ENCODE measurements at regions not wholly inside any gene's neighbourhood (a gene's known extent, or its start where the extent isn't known, plus 50 kb on each side); places are given as distances from the start of the nearest gene placed in this dataset.
"Not testable (repeated sequence)": the region's sequence is repeated elsewhere in the genome, so short reads cannot be mapped to it uniquely, and the experiment has no call there.

GRCh38 chr3:137304313-137305056, 346.7 kb downstream of the IL20RB start:
- no peak for DNase-seq

- DNase-seq, result no peak
Measured at GRCh38 chr3:137324114-137324513, 366.3 kb downstream of the IL20RB start.

GRCh38 chr3:137325170-137325569, 367.4 kb downstream of the IL20RB start:
- DNase-seq, result no peak

- no peak for DNase-seq
Measured at GRCh38 chr3:137325934-137326333, 368.2 kb downstream of the IL20RB start.

DNA sequence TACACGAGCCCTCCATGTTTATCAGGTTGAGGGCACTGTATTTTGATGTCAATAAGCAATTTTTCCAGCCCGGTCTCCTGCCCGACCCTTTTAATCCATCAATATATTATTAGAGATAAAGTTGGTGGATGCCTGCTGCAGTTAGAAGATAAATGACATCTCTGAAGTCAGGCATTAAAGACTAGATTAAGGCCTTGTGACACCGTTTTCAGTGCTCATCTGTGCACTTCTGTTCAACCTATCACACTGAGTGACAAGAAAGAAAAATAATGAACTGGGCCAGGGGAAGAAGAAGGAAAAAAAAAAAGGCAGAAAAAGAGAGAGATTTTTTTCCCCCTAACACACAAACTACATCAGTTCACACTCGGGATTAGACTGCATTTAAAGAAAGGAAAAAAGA, 371.8 kb downstream of the IL20RB start:
- DNase-seq, result no peak

GRCh38 chr3:137330246-137330645, 372.5 kb downstream of the IL20RB start:
- no peak for DNase-seq

DNA sequence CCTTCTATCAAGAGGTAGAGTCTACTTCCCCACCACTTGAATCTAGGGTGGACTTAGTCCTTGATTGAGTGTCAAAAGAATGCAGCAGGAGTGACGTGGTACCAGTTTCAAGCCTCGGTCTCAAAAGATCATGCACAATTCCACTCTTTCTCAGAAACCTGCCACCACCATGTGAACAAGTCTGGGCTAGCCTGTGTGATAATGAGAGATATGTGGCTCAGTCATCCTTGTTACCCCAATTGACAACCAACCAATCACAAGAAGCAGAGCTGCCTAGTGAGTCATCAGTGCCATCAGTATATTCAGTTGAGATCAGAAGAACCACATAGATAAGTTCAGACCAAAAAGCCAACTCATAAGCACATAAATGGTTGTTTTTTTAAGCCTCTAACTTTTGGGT, 374.5 kb downstream of the IL20RB start:
- DNase-seq, result no peak

DNA sequence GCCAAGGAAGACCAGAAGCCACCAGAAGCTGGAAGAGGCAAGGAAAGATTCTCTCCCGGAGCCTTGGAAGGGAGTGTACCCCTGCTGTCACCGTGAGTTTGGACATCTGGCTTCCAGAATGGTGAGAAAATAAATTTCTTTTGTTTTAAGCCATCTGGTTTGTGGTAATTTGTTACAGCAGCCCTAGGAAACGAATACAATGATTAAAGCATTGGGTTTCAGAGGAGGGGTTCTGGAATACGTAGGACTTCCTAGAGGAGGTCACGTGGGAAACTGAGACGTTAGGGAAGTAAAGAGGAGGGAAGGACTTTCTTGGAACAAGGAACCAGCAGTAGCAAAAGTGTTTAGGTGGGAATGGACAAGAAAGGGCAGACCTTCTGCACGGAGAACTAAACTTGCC, 377.7 kb downstream of the IL20RB start:
- no peak for DNase-seq

- DNase-seq, result not testable (repeated sequence)
Measured at GRCh38 chr3:137338400-137338799, 380.6 kb downstream of the IL20RB start.

DNA sequence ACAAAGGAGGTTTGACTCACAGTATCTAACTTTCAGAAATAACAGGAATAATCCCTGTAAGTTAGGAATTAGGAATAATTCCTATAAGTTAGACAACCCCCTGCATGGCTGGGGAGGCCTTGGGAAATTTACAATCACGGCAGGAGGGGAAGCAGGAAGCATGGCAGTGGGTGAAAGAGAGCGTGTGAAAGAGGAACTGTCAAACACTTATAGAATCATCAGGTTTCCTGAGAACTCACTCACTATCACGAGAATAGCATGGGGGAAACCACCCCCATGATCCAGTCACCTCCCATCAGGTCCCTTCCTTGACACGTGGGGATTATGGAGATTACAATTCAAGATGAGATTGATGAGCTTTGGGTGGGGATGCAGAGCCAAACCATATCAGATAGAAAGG, 385.5 kb downstream of the IL20RB start:
- no peak for DNase-seq

GRCh38 chr3:137347132-137347531, 389.3 kb downstream of the IL20RB start:
- DNase-seq, result no peak

DNA sequence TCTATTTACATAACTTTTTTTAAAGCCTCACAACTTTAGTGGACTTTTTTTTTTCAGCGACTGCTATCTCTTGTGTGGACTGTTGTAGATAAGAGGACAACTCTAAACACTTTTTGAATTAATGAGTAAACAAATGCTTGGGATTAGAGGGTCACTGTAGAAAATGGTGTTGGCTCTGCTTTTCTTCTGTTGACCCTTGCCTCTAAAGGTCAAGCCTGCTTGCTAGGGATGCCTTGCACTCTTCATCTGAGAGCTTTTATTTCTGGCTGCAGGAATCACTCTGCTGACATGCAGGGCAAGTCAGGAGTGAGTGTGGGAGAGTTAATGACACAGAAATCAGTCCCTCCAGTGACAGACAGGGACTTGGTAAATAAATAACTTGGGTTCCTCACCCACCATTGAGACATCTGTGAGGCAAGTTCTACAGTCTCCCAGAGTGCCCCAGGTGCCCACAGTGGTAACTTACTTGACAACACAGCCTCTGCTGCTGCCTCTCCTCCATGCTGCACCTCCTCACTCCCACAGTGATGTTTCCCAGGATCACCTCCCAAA, 390.1 kb downstream of the IL20RB start:
- DNase-seq, result no peak

- no peak for DNase-seq
Measured at GRCh38 chr3:137348936-137349335, 391.2 kb downstream of the IL20RB start.

- DNase-seq, result no peak
Measured at GRCh38 chr3:137349557-137350348, 392.0 kb downstream of the IL20RB start.

DNA sequence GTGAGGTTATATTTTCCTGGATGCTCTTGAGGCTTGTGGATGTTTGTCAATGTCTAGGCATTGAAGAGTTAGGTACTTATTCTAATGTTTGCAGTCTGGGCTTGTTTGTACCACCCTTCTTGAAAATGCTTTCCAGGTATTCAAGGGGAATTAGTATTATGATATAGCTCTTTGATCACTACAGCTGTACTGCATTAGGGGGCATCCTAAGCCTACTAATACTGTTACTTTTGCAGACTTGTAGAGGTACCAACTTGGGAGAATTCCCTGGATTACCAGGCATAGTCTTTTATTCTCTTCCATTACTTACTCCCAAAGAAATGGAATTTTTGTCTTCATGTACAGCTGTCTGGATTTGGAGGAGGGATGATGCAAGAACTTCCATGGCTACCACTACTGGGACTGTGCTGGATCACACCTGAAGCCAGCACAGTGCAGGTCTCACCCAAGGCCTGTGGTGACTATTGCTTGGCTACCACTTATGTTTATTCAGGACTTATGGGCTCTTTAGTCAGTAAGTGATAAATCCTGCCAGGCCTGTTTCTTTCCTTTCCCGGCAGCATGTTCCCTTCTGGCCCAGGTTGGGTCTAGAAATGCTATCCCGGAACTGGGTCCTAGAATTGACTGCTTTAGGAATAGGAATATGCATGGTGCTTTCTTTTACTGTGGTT, 402.9 kb downstream of the IL20RB start:
- no peak for DNase-seq

GRCh38 chr3:137382005-137382594, 382.0 kb upstream of the SOX14 start:
- no peak for DNase-seq

DNA sequence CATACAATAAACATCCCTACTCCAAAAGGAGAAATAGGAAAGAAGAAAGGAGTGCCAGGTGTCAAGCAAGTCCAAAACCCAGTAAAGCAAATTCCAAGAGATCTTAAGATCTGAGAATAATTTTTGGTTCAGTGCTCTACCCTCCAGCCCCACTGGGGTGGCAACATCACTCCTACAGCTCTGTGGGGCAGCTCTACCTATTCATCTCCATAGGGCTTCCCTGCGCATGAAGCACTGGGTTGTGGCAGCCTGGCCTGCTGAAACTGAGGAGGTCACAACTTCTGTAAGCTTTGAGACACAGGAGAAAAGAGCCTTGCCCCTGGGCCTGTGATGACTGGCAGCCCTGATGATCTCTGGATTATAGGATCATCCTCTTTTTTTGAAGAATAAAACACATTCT, 378.2 kb upstream of the SOX14 start:
- DNase-seq, result no peak

- DNase-seq, result no peak
Measured at GRCh38 chr3:137409584-137409983, 354.5 kb upstream of the SOX14 start.

DNA sequence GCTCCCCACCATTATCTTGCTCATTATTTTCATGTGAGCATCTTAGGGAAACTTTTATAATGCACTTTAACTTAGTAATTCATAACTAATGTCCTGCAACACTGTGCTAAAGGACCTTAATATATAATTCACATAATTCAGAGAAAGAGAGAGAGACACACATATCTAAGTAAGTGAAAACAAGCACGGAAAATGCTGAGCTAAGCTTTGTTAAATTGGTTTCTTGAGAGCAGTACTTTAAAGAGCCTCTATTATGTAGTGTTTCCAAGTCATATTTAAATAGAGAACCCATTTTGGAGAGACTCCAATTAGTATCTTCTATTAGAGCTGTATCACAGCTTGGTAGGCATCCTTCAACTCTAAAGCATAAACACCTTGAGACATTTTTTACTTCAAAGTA, 354.1 kb upstream of the SOX14 start:
- no peak for DNase-seq

DNA sequence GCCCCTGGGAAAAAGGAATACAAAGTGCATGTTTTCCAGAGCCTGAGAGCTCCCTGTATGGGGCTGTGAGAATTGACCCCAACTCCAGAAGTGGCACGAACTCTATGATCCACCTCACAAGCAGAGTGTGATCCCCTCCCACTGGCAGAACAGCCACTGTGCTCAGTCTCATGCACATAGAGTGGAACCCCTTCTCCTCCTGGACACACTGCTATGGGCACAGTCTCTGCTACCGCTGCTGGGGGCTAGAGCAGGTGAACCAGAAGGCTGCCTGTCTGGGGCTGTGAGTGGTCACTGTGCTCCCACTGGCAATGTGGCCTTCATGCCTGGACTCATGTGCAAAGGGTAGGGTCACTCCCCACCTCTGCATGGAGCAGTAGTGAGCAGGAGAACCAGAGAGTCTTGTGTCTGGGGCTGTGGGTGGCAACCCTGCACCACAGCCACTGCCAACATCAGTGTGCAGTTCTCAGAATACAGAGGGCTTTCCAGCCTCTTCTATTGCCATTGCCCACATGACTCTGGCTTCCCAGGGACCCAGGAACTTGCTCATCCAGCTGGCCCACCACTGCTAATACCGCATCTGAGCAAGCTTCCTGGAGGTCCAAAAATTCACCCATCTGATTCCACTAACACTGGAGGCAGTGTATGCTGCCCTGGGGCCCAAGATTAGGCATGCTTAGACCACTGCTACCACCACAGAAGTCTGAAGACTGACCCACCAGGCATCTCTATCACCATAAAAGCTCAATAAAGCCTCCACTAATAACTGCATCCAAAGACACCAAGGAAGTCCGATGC, 343.7 kb upstream of the SOX14 start:
- no peak for DNase-seq

- no peak for DNase-seq
Measured at GRCh38 chr3:137438561-137438960, 325.6 kb upstream of the SOX14 start.

DNA sequence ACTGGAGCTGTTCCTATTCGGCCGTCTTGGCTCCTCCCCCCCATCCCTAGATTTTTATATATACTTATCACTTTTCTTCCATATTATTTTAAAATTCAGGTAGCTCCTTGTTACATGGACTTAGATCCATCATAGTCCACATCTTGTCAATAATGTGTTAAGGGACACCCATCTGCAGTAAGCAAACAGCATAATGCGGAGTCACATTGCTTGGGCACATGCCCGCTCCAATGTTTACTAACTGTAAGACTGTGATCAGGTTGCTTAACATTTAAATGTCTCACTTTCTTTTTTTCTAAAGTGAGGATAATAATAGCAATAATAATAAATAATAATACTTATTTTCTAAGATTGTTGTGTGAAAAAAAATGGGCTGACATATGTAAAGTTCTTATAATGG, 303.2 kb upstream of the SOX14 start:
- DNase-seq, result no peak
